ENCODE measurements at regions not wholly inside any gene's neighbourhood (a gene's known extent, or its start where the extent isn't known, plus 50 kb on each side); places are given as distances from the start of the nearest gene placed in this dataset.

DNA sequence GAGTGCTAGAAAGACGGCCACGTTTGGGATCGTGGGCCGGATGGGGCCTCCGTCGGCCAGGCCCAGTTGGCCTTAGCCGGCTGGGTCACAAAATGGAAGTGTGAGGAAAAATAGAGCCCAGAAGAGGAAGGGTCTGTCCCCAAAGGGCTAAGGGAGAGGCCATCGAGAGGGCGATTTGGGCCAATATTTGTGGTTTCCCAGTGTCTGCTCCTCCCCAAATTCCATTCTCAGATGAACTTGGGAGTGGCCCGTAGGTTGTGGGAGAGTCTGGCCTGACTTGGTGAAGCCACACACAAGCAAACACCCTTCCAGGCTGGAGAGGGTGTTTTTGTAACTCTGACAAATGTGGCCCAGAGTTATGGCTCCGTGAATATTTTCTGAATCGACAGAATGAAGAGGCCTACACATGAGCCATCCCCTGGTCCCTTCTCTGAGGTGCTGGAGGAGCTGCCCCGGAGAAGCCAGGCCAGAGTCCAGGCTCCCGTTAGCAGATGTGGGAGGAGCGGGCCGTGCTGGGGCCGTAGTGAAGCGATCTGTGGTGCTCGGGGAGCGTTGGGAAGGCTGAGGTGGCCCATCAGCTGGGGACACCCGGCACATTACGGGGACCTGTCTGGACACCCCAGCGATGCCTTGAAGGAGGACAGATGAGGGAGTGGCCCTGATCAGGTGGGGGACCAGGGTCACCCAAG, 73.5 kb upstream of the PPARA start:
- Histone ChIP-seq H3K36me3 (peaks cover 0 to 13% (median 0%) of the 10 kb centered on the region in 4 donors), H3K27ac (peak overlapping the region; percentile 94 to 99 (median 97)), H3K9me3 (no peaks in the 10 kb centered on the region), H3K4me1 (peaks cover 29 to 77% (median 58%) of the 10 kb centered on the region in 4 donors), H3K4me3 (peak overlapping the region; percentile 19 to 89 (median 48)), H3K27me3 (no peaks in the 10 kb centered on the region)
- peak; percentile 33 to 58 for DNase-seq
- WGBS, 2 donors: 28 to 40% methylated on average over 21 to 23 of the region's 23 CpGs
- TF ChIP-seq POLR2A (IDR thresholded peaks at IDR 0.05): no peak
- TF ChIP-seq EP300 (IDR thresholded peaks at IDR 0.05): no peak
- TF ChIP-seq, protein P1, sequence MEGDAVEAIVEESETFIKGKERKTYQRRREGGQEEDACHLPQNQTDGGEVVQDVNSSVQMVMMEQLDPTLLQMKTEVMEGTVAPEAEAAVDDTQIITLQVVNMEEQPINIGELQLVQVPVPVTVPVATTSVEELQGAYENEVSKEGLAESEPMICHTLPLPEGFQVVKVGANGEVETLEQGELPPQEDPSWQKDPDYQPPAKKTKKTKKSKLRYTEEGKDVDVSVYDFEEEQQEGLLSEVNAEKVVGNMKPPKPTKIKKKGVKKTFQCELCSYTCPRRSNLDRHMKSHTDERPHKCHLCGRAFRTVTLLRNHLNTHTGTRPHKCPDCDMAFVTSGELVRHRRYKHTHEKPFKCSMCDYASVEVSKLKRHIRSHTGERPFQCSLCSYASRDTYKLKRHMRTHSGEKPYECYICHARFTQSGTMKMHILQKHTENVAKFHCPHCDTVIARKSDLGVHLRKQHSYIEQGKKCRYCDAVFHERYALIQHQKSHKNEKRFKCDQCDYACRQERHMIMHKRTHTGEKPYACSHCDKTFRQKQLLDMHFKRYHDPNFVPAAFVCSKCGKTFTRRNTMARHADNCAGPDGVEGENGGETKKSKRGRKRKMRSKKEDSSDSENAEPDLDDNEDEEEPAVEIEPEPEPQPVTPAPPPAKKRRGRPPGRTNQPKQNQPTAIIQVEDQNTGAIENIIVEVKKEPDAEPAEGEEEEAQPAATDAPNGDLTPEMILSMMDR (IDR thresholded peaks at IDR 0.05): no peak
- TF ChIP-seq POLR2AphosphoS5 (IDR thresholded peaks at IDR 0.05): peak; percentile 4 to 27
- ATAC-seq (ENCODE audit: low FRiP score in 2 of 2): peak; percentile 41 to 42

DNA sequence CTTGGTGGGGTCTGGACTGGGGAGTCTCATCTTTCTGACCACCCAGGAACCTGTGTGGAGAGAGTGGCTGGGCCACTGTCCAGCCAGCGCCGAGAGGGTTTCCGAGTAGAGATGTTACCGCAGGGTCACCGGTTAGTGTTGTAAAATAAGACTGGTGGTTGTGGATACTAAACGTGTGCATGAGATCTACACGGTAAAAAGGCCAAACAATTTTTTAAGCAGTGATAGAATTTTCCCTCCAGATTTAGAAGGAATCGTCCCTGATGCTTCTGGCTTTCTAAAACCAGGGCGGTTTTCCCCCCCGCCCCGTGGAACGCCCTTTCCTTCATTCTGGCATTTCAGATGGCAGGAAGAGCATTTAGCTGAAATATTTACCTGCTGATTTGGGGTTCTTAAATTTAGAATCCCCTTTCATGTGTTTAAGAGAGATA, 72.6 kb upstream of the PPARA start:
- 36 to 41% methylated on average over 12 of the region's 12 CpGs for WGBS, 2 donors
- Histone ChIP-seq H3K27ac (peak overlapping the region; percentile 94 to 99 (median 97)), H3K9me3 (no peaks in the 10 kb centered on the region), H3K4me3 (peak overlapping the region in 3 of 4 donors; percentile 19 to 89 (median 73)), H3K27me3 (no peaks in the 10 kb centered on the region), H3K4me1 (peaks cover 29 to 77% (median 59%) of the 10 kb centered on the region in 4 donors), H3K36me3 (peaks cover 0 to 13% (median 0%) of the 10 kb centered on the region in 4 donors)
- TF ChIP-seq POLR2AphosphoS5 (IDR thresholded peaks at IDR 0.05): no peak
- TF ChIP-seq POLR2A (IDR thresholded peaks at IDR 0.05): no peak
- TF ChIP-seq, protein P1 (IDR thresholded peaks at IDR 0.05): no peak
- TF ChIP-seq EP300 (IDR thresholded peaks at IDR 0.05): no peak
- no peak for ATAC-seq (ENCODE audit: low FRiP score in 2 of 2)
- DNase-seq: peak in 1 of 2 donors; percentile 25

DNA sequence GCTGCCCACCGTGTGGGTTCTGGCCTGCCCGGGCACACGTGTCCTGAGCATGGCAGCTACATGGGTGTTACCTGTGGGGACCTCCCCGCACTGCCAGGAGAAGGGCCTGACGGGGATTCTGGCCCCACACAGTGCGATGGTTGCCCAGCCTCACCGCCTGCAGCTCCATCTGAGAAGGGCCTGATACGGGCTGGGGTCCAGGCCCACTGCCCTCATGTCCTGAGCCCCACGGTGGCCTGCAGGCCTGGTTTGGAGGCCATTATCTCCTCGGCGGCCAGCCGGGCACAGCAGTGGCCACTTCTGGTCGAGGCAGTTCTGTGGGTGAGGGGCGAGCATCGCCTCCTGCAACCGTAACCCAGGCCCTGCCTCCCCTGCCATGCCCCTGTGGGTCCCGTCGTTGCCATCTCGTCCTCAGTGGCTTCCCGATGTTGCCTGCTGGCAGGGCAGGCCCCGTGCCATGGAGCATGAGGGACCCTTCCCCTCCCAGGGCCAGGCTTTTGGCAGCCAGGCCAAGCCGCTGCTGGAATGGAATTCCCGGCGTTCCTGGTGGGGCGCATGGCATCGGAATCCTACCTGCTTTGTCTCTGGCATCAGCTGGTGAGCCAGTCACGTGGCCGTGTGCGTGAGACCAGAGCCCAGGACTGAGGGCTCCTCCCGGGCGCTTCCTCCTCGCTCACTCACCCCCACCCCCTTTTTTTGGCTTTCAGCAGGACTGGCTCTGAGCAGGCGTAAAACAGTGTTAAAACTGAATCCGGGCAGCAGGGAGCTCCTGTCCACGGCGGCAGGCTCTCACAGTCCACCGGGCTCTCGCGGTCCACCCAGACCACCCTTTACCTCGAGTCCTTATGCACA, 71.9 kb upstream of the PPARA start:
- ATAC-seq (ENCODE audit: low FRiP score in 2 of 2): peak; percentile 44 to 52
- DNase-seq: peak; percentile 75 to 77
- WGBS, 2 donors: 45 to 59% methylated on average over 19 to 34 of the region's 40 CpGs

DNA sequence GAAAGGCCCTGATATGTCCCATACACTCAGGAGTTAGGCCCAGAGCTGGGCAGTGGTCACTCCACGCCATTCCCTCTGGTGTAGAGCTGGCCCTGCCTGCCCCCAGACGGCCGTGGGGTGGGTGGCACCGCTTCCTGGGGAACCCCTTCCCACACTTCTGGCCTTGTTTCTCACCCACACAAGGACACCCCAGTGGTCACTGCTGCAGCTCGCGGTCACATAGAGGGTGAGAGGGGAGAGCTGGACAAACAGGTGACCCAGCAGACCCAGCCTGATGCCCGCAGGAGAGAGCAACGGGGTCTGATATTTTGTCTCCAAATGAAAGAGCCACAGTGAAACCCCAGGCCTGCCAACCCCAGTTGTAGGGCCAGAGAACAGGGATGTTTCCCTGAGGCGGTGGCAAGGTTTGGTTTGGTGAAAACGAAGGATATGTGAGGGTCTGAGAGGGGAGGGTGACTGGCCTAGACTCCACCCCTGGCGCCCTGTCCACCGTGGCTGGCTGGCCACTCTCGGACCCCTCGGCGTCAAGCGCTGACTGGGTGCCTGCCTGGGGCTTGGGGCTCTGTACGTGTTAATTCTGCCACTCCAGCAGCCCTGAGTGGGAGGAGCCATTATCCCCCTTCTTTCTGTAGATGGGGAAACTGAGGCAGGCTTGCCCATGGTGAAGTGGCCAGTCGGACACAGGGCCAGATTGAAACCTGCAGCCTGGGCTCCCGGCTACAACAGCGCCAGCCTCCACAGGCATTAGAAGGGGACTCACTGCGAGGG, 71.0 kb upstream of the PPARA start:
- WGBS, 2 donors: 56 to 59% methylated on average over 17 to 21 of the region's 21 CpGs
- DNase-seq: peak; percentile 19 to 56

More for the DNA sequence above, 71.9 kb upstream of the PPARA start:
- H3K36me3 ChIP-seq: peaks cover 0 to 13% (median 0%) of the 10 kb centered on the region in 4 donors
- TF ChIP-seq POLR2A (IDR thresholded peaks at IDR 0.05) (no peak), POLR2AphosphoS5 (IDR thresholded peaks at IDR 0.05) (peak in 1 of 2 donors; percentile 38)
- no peaks in the 10 kb centered on the region for H3K27me3 ChIP-seq
- H3K27ac ChIP-seq: peak overlapping the region; percentile 94 to 99 (median 97)
- H3K9me3 ChIP-seq: no peaks in the 10 kb centered on the region
- H3K4me1 ChIP-seq: peaks cover 31 to 82% (median 62%) of the 10 kb centered on the region in 4 donors
- H3K4me3 ChIP-seq: peak overlapping the region in 3 of 4 donors; percentile 13 to 89 (median 73)

More for the DNA sequence above, 71.0 kb upstream of the PPARA start:
- no peaks in the 10 kb centered on the region for H3K27me3 ChIP-seq
- H3K4me3 ChIP-seq: peak overlapping the region in 3 of 4 donors; percentile 31 to 89 (median 73)
- H3K27ac ChIP-seq: peak overlapping the region; percentile 94 to 99 (median 97)
- H3K9me3 ChIP-seq: no peaks in the 10 kb centered on the region
- peaks cover 39 to 85% (median 66%) of the 10 kb centered on the region in 4 donors for H3K4me1 ChIP-seq
- peaks cover 0 to 9% (median 0%) of the 10 kb centered on the region in 4 donors for H3K36me3 ChIP-seq
- ATAC-seq (ENCODE audit: low FRiP score in 2 of 2): no peak
- TF ChIP-seq POLR2A (IDR thresholded peaks at IDR 0.05): peak in 1 of 4 donors; percentile 27
- no peak for TF ChIP-seq POLR2AphosphoS5 (IDR thresholded peaks at IDR 0.05)
- no peak for TF ChIP-seq EP300 (IDR thresholded peaks at IDR 0.05)

Data from upper lobe of left lung (tissue), 6 donors.